ENCODE measurements at regions not wholly inside any gene's neighbourhood (a gene's known extent, or its start where the extent isn't known, plus 50 kb on each side); places are given as distances from the start of the nearest gene placed in this dataset.

DNA sequence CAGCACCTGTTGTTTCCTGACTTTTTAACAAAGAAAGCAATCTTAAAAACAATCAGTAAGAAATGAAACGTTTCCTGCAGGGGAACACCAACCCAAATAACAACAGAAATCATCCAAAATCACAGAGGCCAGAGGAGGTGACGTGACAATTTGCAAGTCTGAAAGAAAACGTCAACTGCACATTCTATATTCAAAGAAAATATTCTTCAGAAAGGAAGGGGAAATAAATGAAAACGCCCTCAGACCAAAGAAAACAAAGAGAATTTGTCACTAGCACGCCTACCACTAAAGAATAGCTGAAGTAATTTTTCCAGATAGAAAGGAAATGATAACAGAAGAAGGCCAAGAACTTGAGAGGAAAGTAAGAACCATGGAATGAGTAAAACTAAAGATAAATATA lies 74.4 kb downstream of the CASP3 start:
- no peak for TF ChIP-seq POLR2A (IDR thresholded peaks at IDR 0.05)
- no peak for TF ChIP-seq CTCF (IDR thresholded peaks at IDR 0.05)

Data from thyroid gland (tissue), 4 donors.